SJCRH30 (cell line): ENCODE measurements at regions not wholly inside any gene's neighbourhood (a gene's known extent, or its start where the extent isn't known, plus 50 kb on each side); places are given as distances from the start of the nearest gene placed in this dataset.
"Not testable (repeated sequence)": the region's sequence is repeated elsewhere in the genome, so short reads cannot be mapped to it uniquely, and the experiment has no call there.

Experiments
- DNase-seq, 2 experiments: peaks; one replicate each; pipeline ENCODE4 v3.0.0-alpha.2; 2015 to 2020
- H3K27ac ChIP-seq: fragments of 250-450 bp; sonication (Bioruptor Pico); 2 replicates; pipeline ENCODE4 v1.5.1; 2020; ENCODE audit warnings: mild to moderate bottlenecking, moderate library complexity
- H3K27me3 ChIP-seq: fragments of 250-450 bp; sonication (Bioruptor Pico); 2 replicates; pipeline ENCODE4 v1.5.1; 2020; ENCODE audit warnings: mild to moderate bottlenecking, moderate library complexity
- H3K36me3 ChIP-seq: fragments of 250-450 bp; sonication (Bioruptor Pico); 2 replicates; pipeline ENCODE4 v1.5.1; 2020; ENCODE audit warnings: mild to moderate bottlenecking, moderate library complexity
- H3K4me1 ChIP-seq: fragments of 250-450 bp; sonication (Bioruptor Pico); 2 replicates; pipeline ENCODE4 v1.5.1; 2020; ENCODE audit warnings: mild to moderate bottlenecking, moderate library complexity
- H3K4me3 ChIP-seq: fragments of 250-450 bp; sonication (Bioruptor Pico); 2 replicates; pipeline ENCODE4 v1.5.1; 2020; ENCODE audit warnings: mild to moderate bottlenecking, moderate library complexity
- H3K9me3 ChIP-seq: fragments of 250-450 bp; sonication (Bioruptor Pico); replicated peaks from 2 replicates; pipeline ENCODE4 v1.5.1; 2020; ENCODE audit warnings: mild to moderate bottlenecking, moderate library complexity

GRCh38 chr9:85077146-85077545, 407.6 kb downstream of the NTRK2 start:
- H3K27me3 ChIP-seq, H3K27ac ChIP-seq, H3K4me3 ChIP-seq, H3K36me3 ChIP-seq, H3K4me1 ChIP-seq, H3K9me3 ChIP-seq, DNase-seq: not testable (repeated sequence)
